ENCODE measurements at regions not wholly inside any gene's neighbourhood (a gene's known extent, or its start where the extent isn't known, plus 50 kb on each side); places are given as distances from the start of the nearest gene placed in this dataset.

GRCh38 chr4:106795326-106795725 lies 240.8 kb downstream of the DKK2 start:
- Histone ChIP-seq H3K4me1 (ENCODE audit: control insufficient read depth, insufficient read depth, low read length) (no peaks in the 10 kb centered on the region), H3K4me3 (ENCODE audit: low read depth in 2 of 2, low read length in 2 of 2) (no peak overlapping the region), H3K27ac (ENCODE audit: low read length) (no peak overlapping the region), H3K9me3 (ENCODE audit: control insufficient read depth, insufficient read depth, low read depth, low read length) (no peaks in the 10 kb centered on the region), H3K27me3 (ENCODE audit: control insufficient read depth, insufficient read depth, low read length) (no peaks in the 10 kb centered on the region), H3K36me3 (ENCODE audit: control insufficient read depth, insufficient read depth, low read length) (no peaks in the 10 kb centered on the region)
- intact Hi-C loops (cut with micrococcal nuclease; ENCODE audit: unreplicated experiment) = no loop called here
- in situ Hi-C loops (cut with HindIII; ENCODE audit: low pct_unique_long_range_greater_than_20kb, low sequenced_read_pairs) = no loop called here
- TF ChIP-seq POLR2AphosphoS5 (IDR thresholded peaks at IDR 0.05; ENCODE audit: low read depth, low read length) (no peak), TCF7L2 (IDR thresholded peaks at IDR 0.05; ENCODE audit: low read depth, low read length) (no peak), CTCF (IDR thresholded peaks at IDR 0.05) (no peak), SIN3A (IDR thresholded peaks at IDR 0.05; ENCODE audit: borderline replicate concordance, insufficient read depth, low read depth, low read length) (no peak), REST (IDR thresholded peaks at IDR 0.05; ENCODE audit: insufficient read depth in 1 of 2, low read depth in 2 of 2, low read length in 1 of 2) (no peak)
- BruUV-seq (replicated peaks) = no TSS peak
- POLR2A ChIA-PET = no interaction called here
- DNase-seq (ENCODE audit: low read depth, low spot score) (no peak), ATAC-seq (no peak)
- CTCF ChIA-PET = no interaction called here

- H3K4me3 ChIP-seq (ENCODE audit: low read depth in 2 of 2, low read length in 2 of 2) = no peak overlapping the region
- no peak for DNase-seq (ENCODE audit: low read depth, low spot score)
- BruUV-seq (replicated peaks) = no TSS peak
- H3K27me3 ChIP-seq (ENCODE audit: control insufficient read depth, insufficient read depth, low read length) = no peaks in the 10 kb centered on the region
- H3K9me3 ChIP-seq (ENCODE audit: control insufficient read depth, insufficient read depth, low read depth, low read length) = no peaks in the 10 kb centered on the region
- no peaks in the 10 kb centered on the region for H3K36me3 ChIP-seq (ENCODE audit: control insufficient read depth, insufficient read depth, low read length)
- POLR2A ChIA-PET = no interaction called here
- intact Hi-C loops (cut with micrococcal nuclease; ENCODE audit: unreplicated experiment) = no loop called here
- in situ Hi-C loops (cut with HindIII; ENCODE audit: low pct_unique_long_range_greater_than_20kb, low sequenced_read_pairs) = no loop called here
- ATAC-seq = no peak
- no peaks in the 10 kb centered on the region for H3K4me1 ChIP-seq (ENCODE audit: control insufficient read depth, insufficient read depth, low read length)
- TF ChIP-seq TCF7L2 (IDR thresholded peaks at IDR 0.05; ENCODE audit: low read depth, low read length) (no peak), CTCF (IDR thresholded peaks at IDR 0.05) (no peak), SIN3A (IDR thresholded peaks at IDR 0.05; ENCODE audit: borderline replicate concordance, insufficient read depth, low read depth, low read length) (no peak), REST (IDR thresholded peaks at IDR 0.05; ENCODE audit: insufficient read depth in 1 of 2, low read depth in 2 of 2, low read length in 1 of 2) (no peak), POLR2AphosphoS5 (IDR thresholded peaks at IDR 0.05; ENCODE audit: low read depth, low read length) (no peak)
- CTCF ChIA-PET = no interaction called here
- no peak overlapping the region for H3K27ac ChIP-seq (ENCODE audit: low read length)
Observed at GRCh38 chr4:106793933-106794332, 242.2 kb downstream of the DKK2 start.

Data from Panc1 (cell line).